Smooth muscle cell (in vitro differentiated cells): ENCODE measurements at regions not wholly inside any gene's neighbourhood (a gene's known extent, or its start where the extent isn't known, plus 50 kb on each side); places are given as distances from the start of the nearest gene placed in this dataset.

Experiments
- DNase-seq: peaks from one replicate; lab custom pipeline; 2025; ENCODE audit not compliant: unreplicated experiment; lab: John Stamatoyannopoulos, UW
- H2AFZ ChIP-seq: fragments of 200-600 bp; sonication (generic); 2 replicates; pipeline ENCODE4 v1.6.0; 2016; ENCODE audit warnings: antibody characterized with exemption, low read depth, mild to moderate bottlenecking
- H3F3A ChIP-seq: fragments of 200-600 bp; sonication (generic); 2 replicates; pipeline ENCODE4 v1.6.0; 2017; ENCODE audit warnings: antibody characterized with exemption, low read depth
- H3K27ac ChIP-seq: fragments of 200-600 bp; sonication (generic); 2 replicates; pipeline ENCODE4 v1.5.1; 2016; ENCODE audit warnings: low read depth, mild to moderate bottlenecking
- H3K27me3 ChIP-seq: fragments of 200-600 bp; sonication (generic); 2 replicates; pipeline ENCODE4 v1.6.1; 2016; ENCODE audit warnings: low read depth, mild to moderate bottlenecking
- H3K36me3 ChIP-seq: fragments of 200-600 bp; sonication (generic); 2 replicates; pipeline ENCODE4 v1.5.1; 2016; ENCODE audit warnings: low read depth
- H3K4me1 ChIP-seq: fragments of 200-600 bp; sonication (generic); 2 replicates; pipeline ENCODE4 v1.5.1; 2016; ENCODE audit warnings: low read depth
- H3K4me2 ChIP-seq: fragments of 200-600 bp; sonication (generic); 2 replicates; pipeline ENCODE4 v1.6.0; 2016; ENCODE audit warnings: mild to moderate bottlenecking
- H3K4me3 ChIP-seq: fragments of 200-600 bp; sonication (generic); 2 replicates; pipeline ENCODE4 v1.5.1; 2016; ENCODE audit warnings: mild to moderate bottlenecking
- H3K79me2 ChIP-seq: fragments of 200-600 bp; sonication (generic); 2 replicates; pipeline ENCODE4 v1.6.0; 2016; ENCODE audit warnings: low read depth, mild to moderate bottlenecking
- H3K9ac ChIP-seq: fragments of 200-600 bp; sonication (generic); 2 replicates; pipeline ENCODE4 v1.6.0; 2016; ENCODE audit warnings: low read depth
- H3K9me3 ChIP-seq: fragments of 200-600 bp; sonication (generic); replicated peaks from 2 replicates; pipeline ENCODE4 v1.5.1; 2016; ENCODE audit warnings: low read depth
- H4K20me1 ChIP-seq: fragments of 200-600 bp; sonication (generic); 2 replicates; pipeline ENCODE4 v1.6.0; 2016; ENCODE audit warnings: low read depth
- WGBS: methylation state at CpG from one replicate; pipeline ENCODE4 v1.1.7; 2016; ENCODE audit warnings: low lambda C conversion rate; 5-methylcytosine and 5-hydroxymethylcytosine counted together
- TF ChIP-seq, protein P1 (sequence below): fragments of 200-600 bp; sonication (generic); IDR thresholded peaks from 2 replicates; pipeline ENCODE4 v1.5.1; 2017; ENCODE audit warnings: borderline replicate concordance, mild to moderate bottlenecking, antibody characterized with exemption; ENCODE audit not compliant: insufficient read depth, poor library complexity, severe bottlenecking

DNA sequence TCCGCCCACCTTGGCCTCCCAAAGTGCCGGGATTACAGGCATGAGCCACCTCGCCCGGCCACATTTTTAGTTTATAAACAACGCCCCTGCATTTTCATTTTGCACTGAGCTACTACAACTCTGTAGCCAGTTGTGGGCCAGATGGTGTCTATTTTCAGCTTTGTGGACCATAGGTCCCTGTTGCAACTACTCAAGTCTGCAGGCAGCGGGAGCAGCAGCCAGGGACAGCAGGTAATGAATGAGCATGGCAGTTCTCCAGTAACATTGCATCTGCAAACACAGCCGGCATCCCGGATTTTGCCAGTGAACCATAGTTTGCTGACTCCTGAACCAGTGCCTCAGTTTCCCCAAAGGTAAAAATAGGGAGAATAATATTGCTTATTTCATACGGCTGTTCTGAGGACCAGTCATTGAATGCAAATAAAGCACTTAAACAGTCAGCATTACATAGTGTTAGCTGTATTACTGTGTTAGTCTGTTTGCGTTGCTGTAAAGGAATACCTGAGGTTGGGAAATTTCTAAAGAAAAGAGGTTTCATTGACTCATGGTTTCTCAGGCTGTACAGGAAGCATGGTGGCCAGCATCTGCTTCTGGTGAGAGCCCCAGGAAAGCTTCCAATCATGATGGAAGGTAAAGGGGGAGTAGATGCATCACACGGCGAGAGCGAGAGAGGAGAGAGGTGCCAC is 65.5 kb upstream of the SLC45A1 start:
- Histone ChIP-seq H3K4me2 (no peak overlapping the region), H3K9ac (no peak overlapping the region), H3F3A (no peaks in the 10 kb centered on the region), H3K36me3 (no peaks in the 10 kb centered on the region), H3K4me3 (no peak overlapping the region), H3K9me3 (no peaks in the 10 kb centered on the region), H3K27ac (no peak overlapping the region), H3K27me3 (no peaks in the 10 kb centered on the region), H3K79me2 (no peaks in the 10 kb centered on the region), H4K20me1 (no peaks in the 10 kb centered on the region), H3K4me1 (no peaks in the 10 kb centered on the region), H2AFZ (no peak overlapping the region)
- TF ChIP-seq, protein P1, sequence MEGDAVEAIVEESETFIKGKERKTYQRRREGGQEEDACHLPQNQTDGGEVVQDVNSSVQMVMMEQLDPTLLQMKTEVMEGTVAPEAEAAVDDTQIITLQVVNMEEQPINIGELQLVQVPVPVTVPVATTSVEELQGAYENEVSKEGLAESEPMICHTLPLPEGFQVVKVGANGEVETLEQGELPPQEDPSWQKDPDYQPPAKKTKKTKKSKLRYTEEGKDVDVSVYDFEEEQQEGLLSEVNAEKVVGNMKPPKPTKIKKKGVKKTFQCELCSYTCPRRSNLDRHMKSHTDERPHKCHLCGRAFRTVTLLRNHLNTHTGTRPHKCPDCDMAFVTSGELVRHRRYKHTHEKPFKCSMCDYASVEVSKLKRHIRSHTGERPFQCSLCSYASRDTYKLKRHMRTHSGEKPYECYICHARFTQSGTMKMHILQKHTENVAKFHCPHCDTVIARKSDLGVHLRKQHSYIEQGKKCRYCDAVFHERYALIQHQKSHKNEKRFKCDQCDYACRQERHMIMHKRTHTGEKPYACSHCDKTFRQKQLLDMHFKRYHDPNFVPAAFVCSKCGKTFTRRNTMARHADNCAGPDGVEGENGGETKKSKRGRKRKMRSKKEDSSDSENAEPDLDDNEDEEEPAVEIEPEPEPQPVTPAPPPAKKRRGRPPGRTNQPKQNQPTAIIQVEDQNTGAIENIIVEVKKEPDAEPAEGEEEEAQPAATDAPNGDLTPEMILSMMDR, result no peak
- WGBS, result 91% methylated on average over 13 of the region's 13 CpGs
- DNase-seq, result no peak

- DNase-seq, result no peak
- WGBS, result 65% methylated on average over 9 of the region's 9 CpGs
- H3K9me3 ChIP-seq, result no peaks in the 10 kb centered on the region
- no peaks in the 10 kb centered on the region for H3K4me1 ChIP-seq
- H3K27ac ChIP-seq, result no peak overlapping the region
- H3K36me3 ChIP-seq, result no peaks in the 10 kb centered on the region
- no peak overlapping the region for H2AFZ ChIP-seq
- H3K4me2 ChIP-seq, result no peak overlapping the region
- H3F3A ChIP-seq, result no peaks in the 10 kb centered on the region
- no peak overlapping the region for H3K9ac ChIP-seq
- TF ChIP-seq, protein P1, result no peak
- no peak overlapping the region for H3K4me3 ChIP-seq
- H3K79me2 ChIP-seq, result no peaks in the 10 kb centered on the region
- no peaks in the 10 kb centered on the region for H3K27me3 ChIP-seq
- no peaks in the 10 kb centered on the region for H4K20me1 ChIP-seq
These were observed 66.3 kb upstream of the SLC45A1 start for GRCh38 chr1:8251635-8252034.

DNA sequence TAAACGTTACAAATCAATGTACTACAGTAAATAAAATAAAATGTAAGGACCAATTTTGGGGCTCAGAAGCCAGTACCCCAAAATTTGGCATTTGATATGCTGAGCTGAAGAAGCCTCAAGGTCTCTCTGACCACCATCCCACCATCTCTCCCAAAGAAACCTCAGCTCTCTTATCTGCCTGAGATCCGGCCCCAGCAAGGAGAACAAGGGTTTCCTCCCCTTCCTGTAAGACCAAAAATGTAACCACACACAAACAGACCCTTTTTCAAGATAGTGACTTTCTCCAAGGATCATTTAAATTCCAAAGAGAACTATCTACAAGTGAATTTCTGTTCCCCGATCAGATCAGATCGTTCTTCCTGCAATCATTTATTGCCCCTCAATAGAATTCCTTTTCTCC is 68.1 kb upstream of the SLC45A1 start:
- no peak overlapping the region for H3K27ac ChIP-seq
- 58% methylated on average over 4 of the region's 4 CpGs for WGBS
- TF ChIP-seq, protein P1, result no peak
- H3K4me3 ChIP-seq, result no peak overlapping the region
- no peaks in the 10 kb centered on the region for H3K4me1 ChIP-seq
- H2AFZ ChIP-seq, result no peak overlapping the region
- no peaks in the 10 kb centered on the region for H3K9me3 ChIP-seq
- no peaks in the 10 kb centered on the region for H3F3A ChIP-seq
- no peaks in the 10 kb centered on the region for H3K27me3 ChIP-seq
- no peak overlapping the region for H3K4me2 ChIP-seq
- no peak overlapping the region for H3K9ac ChIP-seq
- no peaks in the 10 kb centered on the region for H3K79me2 ChIP-seq
- H4K20me1 ChIP-seq, result no peaks in the 10 kb centered on the region
- no peak for DNase-seq
- no peaks in the 10 kb centered on the region for H3K36me3 ChIP-seq

- Histone ChIP-seq H3K27ac (no peak overlapping the region), H2AFZ (no peak overlapping the region), H3K36me3 (no peaks in the 10 kb centered on the region), H3K9me3 (no peaks in the 10 kb centered on the region), H3K79me2 (no peaks in the 10 kb centered on the region), H3K4me3 (no peak overlapping the region), H4K20me1 (no peaks in the 10 kb centered on the region), H3K4me1 (no peaks in the 10 kb centered on the region), H3K27me3 (no peaks in the 10 kb centered on the region), H3K9ac (no peak overlapping the region), H3F3A (no peaks in the 10 kb centered on the region), H3K4me2 (no peak overlapping the region)
- DNase-seq, result no peak
- WGBS, result 90% methylated on average over 10 of the region's 10 CpGs
- TF ChIP-seq, protein P1, result no peak
These were observed 70.0 kb upstream of the SLC45A1 start for GRCh38 chr1:8247811-8248436.
